HG02884 (cell line): ENCODE measurements at regions not wholly inside any gene's neighbourhood (a gene's known extent, or its start where the extent isn't known, plus 50 kb on each side); places are given as distances from the start of the nearest gene placed in this dataset.

Experiments used
- ATAC-seq: cut with Tn5 transposase; IDR thresholded peaks from one replicate; pipeline ENCODE4 v1.9.1; 2021; ENCODE audit warnings: mild to moderate bottlenecking, moderate library complexity; ENCODE audit not compliant: unreplicated experiment

DNA sequence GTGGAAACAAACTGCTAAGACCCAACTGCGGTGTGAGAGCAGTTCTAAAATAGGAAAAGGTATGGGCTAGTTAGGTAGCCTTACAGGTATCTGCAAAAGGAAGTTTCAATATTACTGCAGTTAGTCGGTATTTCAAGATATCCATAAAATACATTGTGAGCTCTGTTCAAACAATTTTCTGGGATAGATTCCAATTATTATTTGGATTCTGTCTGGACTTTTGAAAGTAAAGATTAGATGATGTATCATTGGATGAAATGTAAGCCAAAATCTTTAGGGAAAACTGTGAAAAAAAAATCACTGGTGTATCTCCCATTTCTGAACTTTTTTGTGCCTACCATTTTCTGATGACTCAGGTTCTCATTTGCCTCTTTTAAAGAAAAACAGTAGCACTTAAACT lies 621.6 kb downstream of the CCER1 start:
- ATAC-seq = no peak

DNA sequence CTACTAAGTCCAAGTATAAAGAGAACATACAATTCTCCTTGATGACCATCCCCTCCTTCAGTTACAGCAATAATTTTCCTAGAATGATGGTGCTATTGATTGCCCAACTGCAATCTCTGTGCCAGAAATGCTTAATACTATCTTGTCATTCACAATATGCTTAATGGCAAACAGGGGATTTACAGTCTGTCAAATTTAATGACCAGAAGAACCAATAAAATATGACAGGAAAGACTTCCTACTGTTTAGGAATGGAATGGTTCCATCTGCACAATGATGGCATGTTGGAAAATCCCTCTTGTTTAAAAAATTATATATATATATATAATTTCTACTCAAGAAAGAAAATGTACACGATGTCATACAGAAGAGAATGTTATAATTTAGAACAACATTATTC lies 623.2 kb downstream of the CCER1 start:
- ATAC-seq = no peak

- ATAC-seq = no peak
Measured at GRCh38 chr12:90331262-90331661, 622.6 kb upstream of the ATP2B1 start.

- no peak for ATAC-seq
Measured at GRCh38 chr12:90327793-90328743, 619.4 kb upstream of the ATP2B1 start.

- no peak for ATAC-seq
Measured at GRCh38 chr12:90323217-90323616, 614.6 kb upstream of the ATP2B1 start.

GRCh38 chr12:90322006-90322405 lies 613.4 kb upstream of the ATP2B1 start:
- no peak for ATAC-seq

DNA sequence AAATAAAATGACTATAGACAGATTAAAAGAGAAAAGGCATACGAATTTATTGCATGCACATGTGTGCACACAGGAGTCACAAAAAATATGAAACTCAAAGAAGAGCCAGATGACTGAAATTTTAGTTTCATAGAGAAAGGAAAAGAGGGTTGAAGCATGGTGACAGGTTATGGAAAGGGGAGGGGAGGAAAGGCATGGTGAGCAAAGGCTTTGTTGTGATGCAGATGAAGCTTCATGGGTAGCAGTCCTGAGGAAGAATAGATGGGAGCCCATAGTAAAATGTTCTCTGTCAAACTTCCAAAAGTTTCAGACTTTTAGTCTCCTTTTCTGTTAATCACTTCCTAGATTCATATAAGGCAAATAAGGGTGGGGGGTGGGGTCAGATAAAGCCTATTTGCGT lies 612.7 kb upstream of the ATP2B1 start:
- ATAC-seq = no peak

- no peak for ATAC-seq
Measured at GRCh38 chr12:90311561-90311960, 602.9 kb upstream of the ATP2B1 start.

GRCh38 chr12:90305379-90305778 lies 596.7 kb upstream of the ATP2B1 start:
- no peak for ATAC-seq

DNA sequence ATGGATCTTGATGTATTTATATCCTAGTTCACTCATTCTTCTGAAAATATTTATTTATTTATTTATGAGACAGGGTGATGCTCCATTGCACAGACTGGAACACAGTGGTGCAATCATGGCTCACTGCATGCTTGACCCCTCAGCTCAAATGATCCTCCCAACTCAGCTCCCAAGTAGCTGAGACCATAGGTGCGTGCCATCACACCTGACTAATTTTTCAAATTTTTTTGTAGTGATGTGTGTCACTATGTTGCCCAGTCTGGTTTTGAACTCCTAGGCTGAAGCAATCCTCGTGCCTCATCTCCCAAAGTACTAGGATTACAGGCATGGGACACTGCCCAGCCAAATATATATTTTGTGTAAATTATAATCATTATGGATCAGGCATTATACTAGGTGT lies 595.6 kb upstream of the ATP2B1 start:
- no peak for ATAC-seq

DNA sequence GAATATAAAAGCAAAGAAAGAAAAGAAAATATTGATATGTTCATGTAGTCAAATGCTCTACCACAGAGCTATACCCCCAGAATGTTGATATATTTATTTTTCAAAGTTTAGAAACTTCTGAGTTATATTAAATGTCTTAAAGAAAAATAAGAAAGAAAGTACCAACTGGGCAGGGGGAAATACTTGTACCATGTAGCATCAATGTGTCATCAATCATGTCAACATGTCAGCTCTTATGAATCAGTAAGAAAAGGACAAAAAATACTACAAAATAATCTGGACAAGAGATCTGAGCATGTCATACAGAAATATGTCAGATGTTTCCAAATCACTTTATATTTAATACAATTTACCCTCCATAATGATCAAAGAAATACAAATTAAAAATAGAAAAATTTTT lies 595.1 kb upstream of the ATP2B1 start:
- no peak for ATAC-seq

- no peak for ATAC-seq
Measured at GRCh38 chr12:90301561-90302133, 593.0 kb upstream of the ATP2B1 start.

DNA sequence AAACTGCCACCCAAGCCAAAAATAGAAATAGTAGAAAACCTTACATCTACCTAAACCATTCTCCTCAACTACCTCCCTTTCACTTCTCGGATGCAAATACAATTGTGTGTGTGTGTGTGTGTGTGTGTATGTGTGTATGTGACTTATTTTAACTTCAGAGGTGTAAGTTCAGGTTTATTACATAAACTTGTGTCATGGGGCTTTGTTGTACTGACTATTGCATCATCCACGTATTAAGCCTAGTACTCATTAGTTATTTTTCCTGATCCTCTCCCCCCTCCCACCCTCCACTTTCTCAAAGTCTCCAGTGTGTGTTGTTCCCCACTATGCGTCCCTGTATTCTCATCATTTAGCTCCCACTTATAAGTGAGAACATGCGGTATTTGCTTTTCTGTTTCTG lies 592.5 kb upstream of the ATP2B1 start:
- no peak for ATAC-seq

- no peak for ATAC-seq
Measured at GRCh38 chr12:90299666-90300065, 591.0 kb upstream of the ATP2B1 start.

DNA sequence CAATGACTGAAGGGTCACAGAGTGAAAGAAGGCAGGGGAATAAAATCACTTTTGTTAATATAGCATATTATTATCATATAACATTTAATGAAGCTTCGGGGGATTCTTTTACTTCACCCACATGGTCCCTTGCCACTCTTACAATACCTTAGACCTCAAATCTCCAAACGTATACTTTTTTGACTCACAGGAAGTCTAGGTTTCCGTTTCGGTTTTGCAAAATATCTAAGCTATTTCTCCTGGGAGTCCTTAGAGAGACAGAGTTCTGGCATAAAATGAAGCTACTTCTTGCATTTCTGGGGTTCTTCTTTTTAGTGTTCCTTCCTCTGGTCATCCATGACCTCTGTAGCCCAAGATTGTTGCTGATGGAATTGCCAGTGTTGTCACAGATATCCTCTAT lies 590.5 kb upstream of the ATP2B1 start:
- peak; percentile 97 for ATAC-seq

DNA sequence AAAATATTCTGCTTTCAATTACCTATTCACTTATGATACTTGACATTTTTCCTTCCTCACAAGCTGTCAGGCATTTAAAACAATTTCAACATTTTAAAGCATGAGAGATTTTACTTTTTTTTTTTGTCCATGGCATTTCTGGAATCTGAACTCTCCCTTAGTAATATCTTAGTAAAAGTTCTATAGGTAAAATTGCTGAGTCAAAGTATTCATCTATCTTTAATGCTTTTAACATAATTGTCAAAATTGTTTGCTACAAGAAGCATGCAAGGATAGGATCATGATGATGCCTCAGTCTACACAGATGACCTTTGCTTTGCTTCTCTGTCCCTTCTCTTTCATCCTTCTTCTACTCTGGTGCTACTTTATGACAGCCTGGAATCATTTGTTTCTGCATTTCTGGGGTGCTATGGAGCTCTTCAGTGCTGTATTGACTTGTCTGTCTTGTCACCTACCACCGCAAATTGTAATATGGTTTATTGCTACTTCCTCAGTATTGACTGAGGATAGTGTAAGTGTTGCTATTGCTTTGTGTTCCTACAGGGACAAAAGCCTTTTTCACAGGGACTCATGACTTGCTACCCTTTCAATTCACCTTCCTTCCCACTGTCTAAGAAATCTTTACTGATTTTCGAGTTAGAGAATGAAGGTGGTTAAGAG lies 589.8 kb upstream of the ATP2B1 start:
- ATAC-seq = no peak

GRCh38 chr12:90295858-90296257 lies 587.2 kb upstream of the ATP2B1 start:
- ATAC-seq = no peak

- no peak for ATAC-seq
Measured at GRCh38 chr12:90292183-90292582, 583.5 kb upstream of the ATP2B1 start.

- no peak for ATAC-seq
Measured at GRCh38 chr12:90290980-90291975, 582.6 kb upstream of the ATP2B1 start.

DNA sequence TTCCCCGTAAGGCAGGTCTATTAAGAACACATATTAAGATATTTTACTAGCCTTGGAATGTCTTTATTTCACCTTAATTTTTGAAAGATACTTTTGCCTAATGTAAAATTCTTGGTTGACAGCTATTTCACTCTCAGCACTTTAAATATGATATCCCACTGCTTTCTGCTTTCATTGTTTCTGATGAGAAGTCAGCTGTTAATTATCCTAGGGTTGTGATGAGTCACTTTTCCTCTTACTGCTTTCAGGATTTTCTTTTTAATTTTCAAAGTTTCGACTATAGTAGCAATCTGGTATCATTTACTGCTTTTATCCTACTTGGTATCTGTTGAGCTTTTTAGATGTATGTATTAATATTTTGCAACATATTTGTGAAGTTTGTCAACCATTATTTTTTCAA lies 578.9 kb upstream of the ATP2B1 start:
- no peak for ATAC-seq
